H9 (cell line): ENCODE measurements at regions not wholly inside any gene's neighbourhood (a gene's known extent, or its start where the extent isn't known, plus 50 kb on each side); places are given as distances from the start of the nearest gene placed in this dataset.

Source experiments
- DNase-seq: peaks from one replicate; pipeline ENCODE4 v3.0.0-alpha.2; 2017
- H2AFZ ChIP-seq: one replicate; pipeline ENCODE4 v1.6.1; 2013; ENCODE audit warnings: mild to moderate bottlenecking, low read length, control low read depth, moderate library complexity
- H2AK5ac ChIP-seq: 2 replicates; pipeline ENCODE4 v1.6.1; 2013; ENCODE audit warnings: low read length, control low read depth, mixed read lengths; ENCODE audit not compliant: insufficient read length
- H2BK120ac ChIP-seq: one replicate; pipeline ENCODE4 v1.6.1; 2013; ENCODE audit warnings: low read depth, mild to moderate bottlenecking, low read length, control low read depth, inconsistent platforms; ENCODE audit not compliant: poor library complexity, severe bottlenecking
- H2BK12ac ChIP-seq: 2 replicates; pipeline ENCODE4 v1.6.1; 2013; ENCODE audit warnings: low read length, control low read depth, mixed read lengths, low read depth; ENCODE audit not compliant: insufficient read length
- H2BK15ac ChIP-seq: 2 replicates; pipeline ENCODE4 v1.6.1; 2013; ENCODE audit warnings: low read depth, low read length, control low read depth
- H2BK20ac ChIP-seq: one replicate; pipeline ENCODE4 v1.6.1; 2013; ENCODE audit warnings: low read depth, mild to moderate bottlenecking, low read length, control low read depth, inconsistent platforms; ENCODE audit not compliant: poor library complexity, severe bottlenecking
- H2BK5ac ChIP-seq: 2 replicates; pipeline ENCODE4 v1.6.1; 2013; ENCODE audit warnings: low read length, control low read depth, mixed read lengths; ENCODE audit not compliant: insufficient read length
- H3K14ac ChIP-seq: 2 replicates; pipeline ENCODE4 v1.6.1; 2013; ENCODE audit warnings: low read length, control low read depth; ENCODE audit not compliant: insufficient read depth
- H3K18ac ChIP-seq: 2 replicates; pipeline ENCODE4 v1.6.1; 2013; ENCODE audit warnings: low read depth, mild to moderate bottlenecking, mixed read lengths, low read length, control low read depth; ENCODE audit not compliant: insufficient read length
- H3K23ac ChIP-seq: 2 replicates; pipeline ENCODE4 v1.6.1; 2013; ENCODE audit warnings: low read length, control low read depth, mixed read lengths, low read depth; ENCODE audit not compliant: insufficient read length
- H3K23me2 ChIP-seq: 2 replicates; pipeline ENCODE4 v1.6.1; 2013; ENCODE audit warnings: low read depth, mild to moderate bottlenecking, mixed read lengths, low read length, control low read depth; ENCODE audit not compliant: insufficient read length, poor library complexity, severe bottlenecking
- H3K27ac ChIP-seq: 2 replicates; pipeline ENCODE4 v1.5.1; 2013; ENCODE audit warnings: low read length, control low read depth, mixed read lengths, low read depth; ENCODE audit not compliant: insufficient read length
- H3K27me3 ChIP-seq: 2 replicates; pipeline ENCODE4 v1.6.1; 2013; ENCODE audit warnings: low read length, control low read depth, inconsistent platforms; ENCODE audit not compliant: insufficient read depth
- H3K4ac ChIP-seq: 2 replicates; pipeline ENCODE4 v1.6.1; 2013; ENCODE audit warnings: low read depth, mild to moderate bottlenecking, control low read depth, inconsistent platforms, low read length, moderate library complexity
- H3K4me1 ChIP-seq: 2 replicates; pipeline ENCODE4 v1.6.1; 2013; ENCODE audit warnings: low read length, control low read depth, inconsistent platforms; ENCODE audit not compliant: insufficient read depth
- H3K4me2 ChIP-seq: 2 replicates; pipeline ENCODE4 v1.6.1; 2013; ENCODE audit warnings: low read length, control low read depth, mixed read lengths; ENCODE audit not compliant: insufficient read length, insufficient read depth
- H3K56ac ChIP-seq: 2 replicates; pipeline ENCODE4 v1.6.1; 2013; ENCODE audit warnings: low read depth, mild to moderate bottlenecking, mixed read lengths, low read length, control low read depth; ENCODE audit not compliant: insufficient read length
- H3K79me1 ChIP-seq: 2 replicates; pipeline ENCODE4 v1.6.1; 2013; ENCODE audit warnings: low read depth, mild to moderate bottlenecking, moderate library complexity, low read length, control low read depth, inconsistent platforms; ENCODE audit not compliant: insufficient read depth, poor library complexity, severe bottlenecking
- H3K79me2 ChIP-seq: 2 replicates; pipeline ENCODE4 v1.6.1; 2013; ENCODE audit warnings: low read length, control low read depth, inconsistent platforms; ENCODE audit not compliant: insufficient read depth
- H3K9ac ChIP-seq: 2 replicates; pipeline ENCODE4 v1.6.1; 2013; ENCODE audit warnings: low read length, control low read depth, mixed read lengths; ENCODE audit not compliant: insufficient read length; ENCODE audit errors: extremely low read depth
- H3K9me3 ChIP-seq: one replicate; pipeline ENCODE4 v1.6.1; 2013; ENCODE audit warnings: low read depth, low read length, inconsistent platforms; ENCODE audit not compliant: control insufficient read depth
- H3T11ph ChIP-seq: one replicate; pipeline ENCODE4 v1.6.1; 2013; ENCODE audit warnings: mild to moderate bottlenecking, low read length, control low read depth, inconsistent platforms
- H4K20me1 ChIP-seq: one replicate; pipeline ENCODE4 v1.6.1; 2013; ENCODE audit not compliant: control insufficient read depth, insufficient read length, insufficient read depth
- H4K5ac ChIP-seq: 2 replicates; pipeline ENCODE4 v1.6.1; 2013; ENCODE audit warnings: low read depth, mild to moderate bottlenecking, mixed read lengths, low read length, control low read depth; ENCODE audit not compliant: insufficient read length
- H4K8ac ChIP-seq: replicated peaks from 2 replicates; pipeline ENCODE4 v1.6.1; 2013; ENCODE audit warnings: low read length, control low read depth, mixed read lengths, low read depth; ENCODE audit not compliant: insufficient read length
- H4K91ac ChIP-seq: 2 replicates; pipeline ENCODE4 v1.6.1; 2013; ENCODE audit warnings: low read depth, mild to moderate bottlenecking, moderate library complexity, mixed read lengths, low read length, control low read depth; ENCODE audit not compliant: insufficient read length
- H3K27ac Mint-ChIP-seq, 3 experiments: 2 replicates in 2 of 3; 3 replicates in 1 of 3; pipeline ENCODE4 v1.8.0; 2020 to 2021; ENCODE audit warnings: mixed read lengths in 3 of 3, mild to moderate bottlenecking in 1 of 3, moderate library complexity in 1 of 3
- H3K27me3 Mint-ChIP-seq: 2 replicates; pipeline ENCODE4 v1.8.0; 2021; ENCODE audit warnings: low read depth, mild to moderate bottlenecking, moderate library complexity, mixed read lengths
- H3K36me3 Mint-ChIP-seq, 3 experiments: 2 replicates in 2 of 3; 3 replicates in 1 of 3; pipeline ENCODE4 v1.8.0; 2020 to 2021; ENCODE audit warnings: low read depth in 3 of 3, mixed read lengths in 3 of 3; ENCODE audit not compliant: insufficient read depth in 1 of 3
- H3K4me1 Mint-ChIP-seq, 2 experiments: 2 replicates each; pipeline ENCODE4 v1.8.0; 2020; ENCODE audit warnings: mixed read lengths in 2 of 2
- H3K4me3 Mint-ChIP-seq, 2 experiments: 2 replicates in 1 of 2; 3 replicates in 1 of 2; pipeline ENCODE4 v1.8.0; 2020 to 2021; ENCODE audit warnings: mild to moderate bottlenecking in 2 of 2, mixed read lengths in 2 of 2, moderate library complexity in 1 of 2
- H3K9me3 Mint-ChIP-seq, 2 experiments: 2 replicates in 1 of 2; 3 replicates in 1 of 2; pipeline ENCODE4 v1.8.0; 2020; ENCODE audit warnings: mild to moderate bottlenecking in 2 of 2, mixed read lengths in 2 of 2, moderate library complexity in 1 of 2
- CTCF ChIP-seq: fragments of 200-600 bp; sonication (generic); conservative IDR thresholded peaks from 3 replicates; pipeline ENCODE4 v1.8.0; 2021; ENCODE audit warnings: antibody characterized with exemption, mild to moderate bottlenecking
- WGBS: extraction: QIAGEN DNeasy Blood & Tissue Kit; methylation state at CpG from one replicate; pipeline ENCODE4 v1.1.7; 2013; ENCODE audit warnings: missing lambda C conversion rate, low lambda C conversion rate, mixed read lengths; ENCODE audit not compliant: insufficient read length; ENCODE audit errors: extremely low coverage; 5-methylcytosine and 5-hydroxymethylcytosine counted together

GRCh38 chr11:115577701-115578100 lies 73.5 kb upstream of the CADM1 start:
- Histone ChIP-seq H3K56ac (no peak overlapping the region), H3K9me3 (no peaks in the 10 kb centered on the region), H2BK5ac (no peak overlapping the region), H3K27ac (no peak overlapping the region), H3K4me1 (peaks cover 17% of the 10 kb centered on the region), H4K91ac (no peak overlapping the region), H2BK12ac (no peak overlapping the region), H2AFZ (no peak overlapping the region), H4K8ac (no peak overlapping the region), H3K18ac (no peak overlapping the region), H2BK20ac (no peak overlapping the region), H3K4ac (no peak overlapping the region), H4K20me1 (no peaks in the 10 kb centered on the region), H3K23ac (no peak overlapping the region), H3K27me3 (no peaks in the 10 kb centered on the region), H4K5ac (no peak overlapping the region), H3K14ac (no peak overlapping the region), H3K79me2 (no peaks in the 10 kb centered on the region), H3K4me2 (no peak overlapping the region), H3K9ac (no peak overlapping the region), H3K23me2 (no peaks in the 10 kb centered on the region), H2BK120ac (no peak overlapping the region), H3K79me1 (no peaks in the 10 kb centered on the region), H2BK15ac (no peak overlapping the region), H3T11ph (no peak overlapping the region), H2AK5ac (no peak overlapping the region)
- WGBS = no CpG with 5 or more reads among the region's 3 CpGs
- H3K4me3 Mint-ChIP-seq = no peak overlapping the region
- 0 out of 7 replicates have a peak overlapping the region, but pooled peaks of 1 of the 3 experiments have one; percentile 55 for H3K27ac Mint-ChIP-seq
- peaks cover 0 to 2% of the 10 kb centered on the region in 2 experiments; a peak in 2 of 5 replicates for H3K9me3 Mint-ChIP-seq
- H3K4me1 Mint-ChIP-seq = peaks cover 30 to 34% of the 10 kb centered on the region in 2 experiments
- no peak for DNase-seq
- peaks cover 20% of the 10 kb centered on the region for H3K27me3 Mint-ChIP-seq
- TF ChIP-seq CTCF = no peak
- H3K36me3 Mint-ChIP-seq = no peaks in the 10 kb centered on the region
